ENCODE measurements at regions not wholly inside any gene's neighbourhood (a gene's known extent, or its start where the extent isn't known, plus 50 kb on each side); places are given as distances from the start of the nearest gene placed in this dataset.

GRCh38 chr13:40197936-40198595 is 468.4 kb downstream of the FOXO1 start:
- TF ChIP-seq, protein P1, sequence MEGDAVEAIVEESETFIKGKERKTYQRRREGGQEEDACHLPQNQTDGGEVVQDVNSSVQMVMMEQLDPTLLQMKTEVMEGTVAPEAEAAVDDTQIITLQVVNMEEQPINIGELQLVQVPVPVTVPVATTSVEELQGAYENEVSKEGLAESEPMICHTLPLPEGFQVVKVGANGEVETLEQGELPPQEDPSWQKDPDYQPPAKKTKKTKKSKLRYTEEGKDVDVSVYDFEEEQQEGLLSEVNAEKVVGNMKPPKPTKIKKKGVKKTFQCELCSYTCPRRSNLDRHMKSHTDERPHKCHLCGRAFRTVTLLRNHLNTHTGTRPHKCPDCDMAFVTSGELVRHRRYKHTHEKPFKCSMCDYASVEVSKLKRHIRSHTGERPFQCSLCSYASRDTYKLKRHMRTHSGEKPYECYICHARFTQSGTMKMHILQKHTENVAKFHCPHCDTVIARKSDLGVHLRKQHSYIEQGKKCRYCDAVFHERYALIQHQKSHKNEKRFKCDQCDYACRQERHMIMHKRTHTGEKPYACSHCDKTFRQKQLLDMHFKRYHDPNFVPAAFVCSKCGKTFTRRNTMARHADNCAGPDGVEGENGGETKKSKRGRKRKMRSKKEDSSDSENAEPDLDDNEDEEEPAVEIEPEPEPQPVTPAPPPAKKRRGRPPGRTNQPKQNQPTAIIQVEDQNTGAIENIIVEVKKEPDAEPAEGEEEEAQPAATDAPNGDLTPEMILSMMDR (IDR thresholded peaks at IDR 0.05): no peak
- TF ChIP-seq EZH2 (IDR thresholded peaks at IDR 0.05): no peak
